IMR-90 (cell line): ENCODE measurements at regions not wholly inside any gene's neighbourhood (a gene's known extent, or its start where the extent isn't known, plus 50 kb on each side); places are given as distances from the start of the nearest gene placed in this dataset.

ENCODE experiments used
- ATAC-seq: fragments of 200-7000 bp; cut with Tn5 transposase; 2 replicates; pipeline ENCODE4 v1.9.1; 2020; ENCODE audit warnings: low read depth, mild to moderate bottlenecking, moderate library complexity
- BruUV-seq: library from RNA; stranded (reverse); fragments of 400-500 nt; replicated peaks from 2 replicates; lab custom pipeline; 2021; lab: Mats Ljungman, UMichigan
- CTCF ChIA-PET: fragments of 300-600 bp; formaldehyde crosslinking; extraction: SDS; loops from one replicate; lab custom pipeline; 2021; ENCODE audit warnings: antibody characterized with exemption; lab: Yijun Ruan, JAX
- POLR2A ChIA-PET: fragments of 300-600 bp; sonication (Branson Sonifier 250); formaldehyde crosslinking; loops from one replicate; lab custom pipeline; 2022; ENCODE audit warnings: antibody characterized with exemption; ENCODE audit not compliant: unreplicated experiment; lab: Charles Lee
- DNase-seq: peaks from one replicate; pipeline ENCODE4 v3.0.0; 2013
- H2AFZ ChIP-seq: replicated peaks from 2 replicates; pipeline ENCODE3; 2013; ENCODE audit warnings: low read length, mild to moderate bottlenecking; ENCODE audit not compliant: poor library complexity
- H2AK5ac ChIP-seq: 2 replicates; pipeline ENCODE4 v1.6.1; 2013; ENCODE audit warnings: low read depth, low read length, inconsistent platforms
- H2AK9ac ChIP-seq: replicated peaks from 2 replicates; pipeline ENCODE3; 2013; ENCODE audit warnings: mild to moderate bottlenecking, low read depth, low read length, moderate library complexity; ENCODE audit not compliant: poor library complexity
- H2BK120ac ChIP-seq: 2 replicates; pipeline ENCODE4 v1.6.1; 2013; ENCODE audit warnings: low read depth, low read length, inconsistent platforms
- H2BK15ac ChIP-seq: 3 replicates; pipeline ENCODE4 v1.6.1; 2013; ENCODE audit warnings: low read depth, low read length, inconsistent platforms
- H2BK20ac ChIP-seq: 2 replicates; pipeline ENCODE4 v1.6.1; 2013; ENCODE audit warnings: low read depth, mild to moderate bottlenecking, inconsistent platforms, low read length, moderate library complexity
- H2BK5ac ChIP-seq: 2 replicates; pipeline ENCODE4 v1.6.1; 2013; ENCODE audit warnings: mild to moderate bottlenecking, low read depth, low read length, inconsistent platforms; ENCODE audit not compliant: poor library complexity, severe bottlenecking
- H3K14ac ChIP-seq: replicated peaks from 2 replicates; pipeline ENCODE4 v1.6.1; 2013; ENCODE audit warnings: low read depth, low read length, inconsistent platforms
- H3K18ac ChIP-seq: 2 replicates; pipeline ENCODE4 v1.6.1; 2013; ENCODE audit warnings: low read depth, low read length, control low read depth
- H3K23ac ChIP-seq: 2 replicates; pipeline ENCODE4 v1.6.1; 2013; ENCODE audit warnings: low read depth, low read length, inconsistent platforms
- H3K27ac ChIP-seq: 2 replicates; pipeline ENCODE4 v1.5.1; 2013; ENCODE audit warnings: mild to moderate bottlenecking, control low read depth, low read length; ENCODE audit not compliant: insufficient read depth
- H3K27me3 ChIP-seq: 2 replicates; pipeline ENCODE4 v1.6.1; 2013; ENCODE audit warnings: low read length; ENCODE audit not compliant: control insufficient read depth, insufficient read depth
- H3K36me3 ChIP-seq: 2 replicates; pipeline ENCODE4 v1.6.1; 2013; ENCODE audit warnings: low read length, mixed read lengths; ENCODE audit not compliant: control insufficient read depth, insufficient read depth
- H3K4ac ChIP-seq: 2 replicates; pipeline ENCODE4 v1.6.1; 2013; ENCODE audit warnings: low read depth, low read length, inconsistent platforms
- H3K4me1 ChIP-seq: 2 replicates; pipeline ENCODE4 v1.6.1; 2013; ENCODE audit warnings: low read length, mixed read lengths; ENCODE audit not compliant: control insufficient read depth, insufficient read depth
- H3K4me2 ChIP-seq: 2 replicates; pipeline ENCODE4 v1.6.1; 2013; ENCODE audit warnings: low read depth, mild to moderate bottlenecking, control low read depth, low read length, moderate library complexity
- H3K4me3 ChIP-seq: 2 replicates; pipeline ENCODE4 v1.5.1; 2013; ENCODE audit warnings: low read depth, mild to moderate bottlenecking, control low read depth, low read length, moderate library complexity; ENCODE audit not compliant: insufficient read depth
- H3K56ac ChIP-seq: 2 replicates; pipeline ENCODE4 v1.6.1; 2013; ENCODE audit warnings: low read length, inconsistent platforms; ENCODE audit not compliant: insufficient read depth; ENCODE audit errors: extremely low read depth
- H3K79me1 ChIP-seq, 2 experiments: 2 replicates each; pipeline ENCODE4 v1.6.1; 2013; ENCODE audit warnings: low read length in 2 of 2, inconsistent platforms in 1 of 2, low read depth in 1 of 2
- H3K9ac ChIP-seq: 2 replicates; pipeline ENCODE4 v1.6.1; 2013; ENCODE audit warnings: low read depth, low read length, control low read depth
- H3K9me1 ChIP-seq: 2 replicates; pipeline ENCODE4 v1.6.1; 2013; ENCODE audit warnings: low read length, inconsistent platforms; ENCODE audit not compliant: insufficient read depth
- H3K9me3 ChIP-seq: 2 replicates; pipeline ENCODE4 v1.6.1; 2013; ENCODE audit warnings: low read length; ENCODE audit not compliant: control insufficient read depth, insufficient read depth
- H4K20me1 ChIP-seq: 2 replicates; pipeline ENCODE4 v1.6.1; 2013; ENCODE audit warnings: low read length, inconsistent platforms; ENCODE audit not compliant: insufficient read depth
- H4K5ac ChIP-seq: 2 replicates; pipeline ENCODE4 v1.6.1; 2013; ENCODE audit warnings: mild to moderate bottlenecking, low read depth, low read length, control low read depth
- H4K8ac ChIP-seq, 2 experiments: 2 replicates each; pipeline ENCODE4 v1.6.1; 2013; ENCODE audit warnings: low read depth in 2 of 2, low read length in 2 of 2, control low read depth in 1 of 2, inconsistent platforms in 1 of 2
- H4K91ac ChIP-seq: 2 replicates; pipeline ENCODE4 v1.6.1; 2013; ENCODE audit warnings: low read depth, low read length, inconsistent platforms; ENCODE audit not compliant: insufficient read depth
- BHLHE40 ChIP-seq: fragments of 150-350 bp; IDR thresholded peaks from 2 replicates; pipeline ENCODE4 v1.6.1; 2016; ENCODE audit warnings: mild to moderate bottlenecking, low read depth, low read length
- CEBPB ChIP-seq: IDR thresholded peaks from 2 replicates; pipeline ENCODE4 v1.6.1; 2012; ENCODE audit warnings: low read depth, low read length, improper control_type of control experiment
- CHD1 ChIP-seq: IDR thresholded peaks from 2 replicates; pipeline ENCODE4 v1.6.1; 2012; ENCODE audit warnings: low read depth, low read length, improper control_type of control experiment
- FOS ChIP-seq: fragments of 150-350 bp; IDR thresholded peaks from 2 replicates; pipeline ENCODE4 v1.6.1; 2016; ENCODE audit warnings: low read depth, low read length
- MAFK ChIP-seq: IDR thresholded peaks from 2 replicates; pipeline ENCODE4 v1.6.1; 2012; ENCODE audit warnings: low read depth, low read length, improper control_type of control experiment
- MAZ ChIP-seq: IDR thresholded peaks from 2 replicates; pipeline ENCODE4 v1.6.1; 2012; ENCODE audit warnings: low read depth, mild to moderate bottlenecking, low read length, improper control_type of control experiment, moderate library complexity, borderline replicate concordance
- MXI1 ChIP-seq: IDR thresholded peaks from 2 replicates; pipeline ENCODE4 v1.6.1; 2012; ENCODE audit warnings: low read depth, mild to moderate bottlenecking, low read length, moderate library complexity, borderline replicate concordance
- NFE2L2 ChIP-seq: fragments of 150-350 bp; IDR thresholded peaks from 2 replicates; pipeline ENCODE4 v1.6.1; 2016; ENCODE audit warnings: low read depth, mild to moderate bottlenecking, low read length
- POLR2A ChIP-seq: IDR thresholded peaks from 2 replicates; pipeline ENCODE4 v1.6.1; 2012; ENCODE audit warnings: mild to moderate bottlenecking, low read depth, low read length
- RAD21 ChIP-seq: IDR thresholded peaks from 2 replicates; pipeline ENCODE4 v1.6.1; 2012; ENCODE audit warnings: low read length, improper control_type of control experiment
- RCOR1 ChIP-seq: IDR thresholded peaks from 2 replicates; pipeline ENCODE4 v1.6.1; 2012; ENCODE audit warnings: mild to moderate bottlenecking, low read length, improper control_type of control experiment; ENCODE audit not compliant: insufficient replicate concordance
- RFX5 ChIP-seq: IDR thresholded peaks from 2 replicates; pipeline ENCODE4 v1.8.0; 2012; ENCODE audit warnings: low read depth, mild to moderate bottlenecking, low read length, moderate library complexity
- SMC3 ChIP-seq: fragments of 150-350 bp; IDR thresholded peaks from 2 replicates; pipeline ENCODE4 v1.6.1; 2016; ENCODE audit warnings: low read depth, mild to moderate bottlenecking, antibody characterized with exemption, low read length, moderate library complexity
- USF2 ChIP-seq: fragments of 150-350 bp; IDR thresholded peaks from 2 replicates; pipeline ENCODE4 v1.6.1; 2017; ENCODE audit warnings: mild to moderate bottlenecking, antibody characterized with exemption, low read length, low read depth
- WGBS, 2 experiments: methylation state at CpG; one replicate each; pipeline versions ENCODE4 v1.1.5 to v1.1.7; 2013; ENCODE audit warnings: missing lambda C conversion rate in 2 of 2; ENCODE audit not compliant: insufficient read length in 1 of 2; ENCODE audit errors: extremely low coverage in 2 of 2; 5-methylcytosine and 5-hydroxymethylcytosine counted together
- dilution Hi-C: fragments of 300-500 bp; cut with HindIII; formaldehyde crosslinking; loops from one replicate; pipeline ENCODE4 v1.14.3; 2018; ENCODE audit warnings: low sequenced_read_pairs; ENCODE audit not compliant: unreplicated experiment
- in situ Hi-C: fragments of 300-500 bp; cut with MboI; formaldehyde crosslinking; loops from 3 replicates; pipeline ENCODE4 v1.14.3; 2019; ENCODE audit warnings: low sequenced_read_pairs, inconsistent platforms, mixed read lengths
- intact Hi-C: fragments of 100-400 bp; cut with micrococcal nuclease; formaldehyde crosslinking; loops from 2 replicates; pipeline ENCODE4 v1.10.0; 2022
- TF ChIP-seq, protein P1 (sequence below): fragments of 150-350 bp; IDR thresholded peaks from 2 replicates; pipeline ENCODE4 v1.6.1; 2016; ENCODE audit warnings: low read depth, mild to moderate bottlenecking, low read length, moderate library complexity, borderline replicate concordance
- TF ChIP-seq, protein P2 (sequence below): conservative IDR thresholded peaks from 2 replicates; pipeline ENCODE4 v1.5.1; 2012; ENCODE audit warnings: mild to moderate bottlenecking, low read depth, low read length, improper control_type of control experiment

DNA sequence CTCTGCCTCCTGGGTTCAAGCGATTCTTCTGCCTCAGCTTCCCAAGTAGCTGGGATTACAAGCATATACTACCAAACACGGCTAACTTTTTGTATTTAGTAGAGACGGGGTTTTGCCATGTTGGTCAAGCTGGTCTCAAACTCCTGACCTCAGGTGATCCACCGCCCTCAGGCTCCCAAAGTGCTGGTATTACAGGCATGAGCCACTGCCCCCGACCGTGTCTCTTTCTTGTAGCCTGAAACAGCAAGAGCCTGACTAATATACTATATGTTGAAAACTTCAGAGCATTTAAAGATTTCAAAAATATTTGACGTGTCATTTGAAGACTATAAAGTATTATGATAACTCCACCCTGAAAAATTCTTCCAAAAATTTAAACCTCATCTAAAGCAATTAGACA lies 71.7 kb upstream of the ZNF648 start:
- Histone ChIP-seq H3K27ac (no peak overlapping the region), H3K4me1 (no peaks in the 10 kb centered on the region), H2BK20ac (no peak overlapping the region), H4K20me1 (no peaks in the 10 kb centered on the region), H3K9me1 (no peaks in the 10 kb centered on the region), H3K27me3 (no peaks in the 10 kb centered on the region), H3K79me1 (no peaks in the 10 kb centered on the region), H2AK9ac (no peak overlapping the region), H3K56ac (no peak overlapping the region), H3K36me3 (no peaks in the 10 kb centered on the region), H3K23ac (no peak overlapping the region), H4K5ac (no peak overlapping the region), H2BK120ac (no peak overlapping the region), H3K9me3 (no peaks in the 10 kb centered on the region), H3K4me3 (no peak overlapping the region), H2BK15ac (no peak overlapping the region), H4K91ac (no peak overlapping the region), H4K8ac (no peak overlapping the region), H2AK5ac (no peak overlapping the region), H3K4me2 (no peak overlapping the region), H3K4ac (no peak overlapping the region), H3K14ac (no peak overlapping the region), H2AFZ (no peak overlapping the region), H2BK5ac (no peak overlapping the region), H3K9ac (no peak overlapping the region), H3K18ac (no peak overlapping the region)
- no TSS peak for BruUV-seq
- ChIA-PET POLR2A (no interaction called here), CTCF (interaction anchor here (1.4 kb wide), 1 partner anchor 10 kb away, joined by 5 read pairs; no protein-coding TSS in a partner anchor)
- WGBS, 2 experiments: no CpG with 5 or more reads among the region's 7 CpGs
- in situ Hi-C loops: no loop called here
- dilution Hi-C loops: no loop called here
- no peak for ATAC-seq
- TF ChIP-seq, protein P1, sequence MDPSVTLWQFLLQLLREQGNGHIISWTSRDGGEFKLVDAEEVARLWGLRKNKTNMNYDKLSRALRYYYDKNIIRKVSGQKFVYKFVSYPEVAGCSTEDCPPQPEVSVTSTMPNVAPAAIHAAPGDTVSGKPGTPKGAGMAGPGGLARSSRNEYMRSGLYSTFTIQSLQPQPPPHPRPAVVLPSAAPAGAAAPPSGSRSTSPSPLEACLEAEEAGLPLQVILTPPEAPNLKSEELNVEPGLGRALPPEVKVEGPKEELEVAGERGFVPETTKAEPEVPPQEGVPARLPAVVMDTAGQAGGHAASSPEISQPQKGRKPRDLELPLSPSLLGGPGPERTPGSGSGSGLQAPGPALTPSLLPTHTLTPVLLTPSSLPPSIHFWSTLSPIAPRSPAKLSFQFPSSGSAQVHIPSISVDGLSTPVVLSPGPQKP: no peak
- TF ChIP-seq CEBPB: no peak
- TF ChIP-seq FOS: no peak
- TF ChIP-seq, protein P2, sequence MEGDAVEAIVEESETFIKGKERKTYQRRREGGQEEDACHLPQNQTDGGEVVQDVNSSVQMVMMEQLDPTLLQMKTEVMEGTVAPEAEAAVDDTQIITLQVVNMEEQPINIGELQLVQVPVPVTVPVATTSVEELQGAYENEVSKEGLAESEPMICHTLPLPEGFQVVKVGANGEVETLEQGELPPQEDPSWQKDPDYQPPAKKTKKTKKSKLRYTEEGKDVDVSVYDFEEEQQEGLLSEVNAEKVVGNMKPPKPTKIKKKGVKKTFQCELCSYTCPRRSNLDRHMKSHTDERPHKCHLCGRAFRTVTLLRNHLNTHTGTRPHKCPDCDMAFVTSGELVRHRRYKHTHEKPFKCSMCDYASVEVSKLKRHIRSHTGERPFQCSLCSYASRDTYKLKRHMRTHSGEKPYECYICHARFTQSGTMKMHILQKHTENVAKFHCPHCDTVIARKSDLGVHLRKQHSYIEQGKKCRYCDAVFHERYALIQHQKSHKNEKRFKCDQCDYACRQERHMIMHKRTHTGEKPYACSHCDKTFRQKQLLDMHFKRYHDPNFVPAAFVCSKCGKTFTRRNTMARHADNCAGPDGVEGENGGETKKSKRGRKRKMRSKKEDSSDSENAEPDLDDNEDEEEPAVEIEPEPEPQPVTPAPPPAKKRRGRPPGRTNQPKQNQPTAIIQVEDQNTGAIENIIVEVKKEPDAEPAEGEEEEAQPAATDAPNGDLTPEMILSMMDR: no peak
- TF ChIP-seq MXI1: no peak
- TF ChIP-seq MAZ: no peak
- TF ChIP-seq POLR2A: no peak
- TF ChIP-seq MAFK: no peak
- no peak for TF ChIP-seq USF2
- no peak for TF ChIP-seq NFE2L2
- TF ChIP-seq CHD1: no peak
- no peak for TF ChIP-seq BHLHE40
- TF ChIP-seq RAD21: no peak
- no peak for TF ChIP-seq RCOR1
- TF ChIP-seq SMC3: no peak
- TF ChIP-seq RFX5: no peak
- intact Hi-C loops: no loop called here
- no peak for DNase-seq
